Neural cell (in vitro differentiated cells): ENCODE measurements at regions not wholly inside any gene's neighbourhood (a gene's known extent, or its start where the extent isn't known, plus 50 kb on each side); places are given as distances from the start of the nearest gene placed in this dataset.

ENCODE experiments used
- H2AFZ ChIP-seq: fragments of 200-600, 300-800 bp; sonication (generic), shearing (Covaris generic); 2 replicates; pipeline ENCODE4 v1.6.0; 2014; ENCODE audit warnings: low read depth, mild to moderate bottlenecking, antibody characterized with exemption, low read length, moderate library complexity
- H3F3A ChIP-seq: fragments of 200-600 bp; shearing (Covaris generic); 2 replicates; pipeline ENCODE4 v1.6.1; 2016; ENCODE audit warnings: mild to moderate bottlenecking, moderate library complexity, mixed read lengths, antibody characterized with exemption, low read length; ENCODE audit not compliant: insufficient read depth, poor library complexity, severe bottlenecking
- H3K27ac ChIP-seq: fragments of 200-600, 300-800 bp; sonication (generic), shearing (Covaris generic); 2 replicates; pipeline ENCODE4 v1.5.1; 2014; ENCODE audit warnings: mild to moderate bottlenecking, low read length, moderate library complexity
- H3K27me3 ChIP-seq: fragments of 300-800, 200-600 bp; sonication (generic), shearing (Covaris generic); 2 replicates; pipeline ENCODE4 v1.6.0; 2014; ENCODE audit warnings: mild to moderate bottlenecking, low read depth, low read length, moderate library complexity; ENCODE audit not compliant: insufficient read depth
- H3K36me3 ChIP-seq: fragments of 300-800, 200-600 bp; sonication (generic), shearing (Covaris generic); 2 replicates; pipeline ENCODE4 v1.5.1; 2014; ENCODE audit warnings: mild to moderate bottlenecking, antibody characterized with exemption, low read length, moderate library complexity; ENCODE audit not compliant: insufficient read depth
- H3K4me2 ChIP-seq: fragments of 300-800, 200-600 bp; sonication (generic), shearing (Covaris generic); 2 replicates; pipeline ENCODE4 v1.6.0; 2014; ENCODE audit warnings: mild to moderate bottlenecking, low read length
- H3K4me3 ChIP-seq: fragments of 300-800, 200-600 bp; sonication (generic), shearing (Covaris generic); 2 replicates; pipeline ENCODE4 v1.5.1; 2014; ENCODE audit warnings: mild to moderate bottlenecking, low read length, moderate library complexity
- H3K79me2 ChIP-seq: fragments of 200-600 bp; shearing (Covaris generic); replicated peaks from 2 replicates; pipeline ENCODE4 v1.6.0; 2014; ENCODE audit warnings: mild to moderate bottlenecking, low read length, moderate library complexity; ENCODE audit not compliant: insufficient read depth
- H3K9ac ChIP-seq: fragments of 300-800, 200-600 bp; sonication (generic), shearing (Covaris generic); 2 replicates; pipeline ENCODE4 v1.6.1; 2016; ENCODE audit warnings: mild to moderate bottlenecking, low read length, mixed read lengths
- H3K9me2 ChIP-seq: fragments of 200-600 bp; shearing (Covaris generic); 2 replicates; pipeline ENCODE4 v1.6.1; 2016; ENCODE audit warnings: mild to moderate bottlenecking, low read length, mixed read lengths; ENCODE audit not compliant: insufficient read depth
- H3K9me3 ChIP-seq: fragments of 200-600, 300-800 bp; sonication (generic), shearing (Covaris generic); 2 replicates; pipeline ENCODE4 v1.6.1; 2016; ENCODE audit warnings: mild to moderate bottlenecking, mixed run types, low read length, moderate library complexity, mixed read lengths
- H4K20me1 ChIP-seq: fragments of 200-600 bp; shearing (Covaris generic); 2 replicates; pipeline ENCODE4 v1.6.1; 2016; ENCODE audit warnings: mild to moderate bottlenecking, mixed run types; ENCODE audit not compliant: insufficient read depth
- CTCF ChIP-seq: fragments of 450-650 bp; IDR thresholded peaks from 2 replicates; pipeline ENCODE4 v1.5.1; 2014; ENCODE audit warnings: antibody characterized with exemption, mild to moderate bottlenecking, moderate library complexity; ENCODE audit not compliant: poor library complexity, severe bottlenecking

GRCh38 chr21:32055305-32055704 lies 182.5 kb downstream of the HUNK start:
- Histone ChIP-seq H3K9me3 (peaks cover 7% of the 10 kb centered on the region), H3K79me2 (no peaks in the 10 kb centered on the region), H3K27ac (no peak overlapping the region), H2AFZ (no peak overlapping the region), H3K9ac (no peak overlapping the region), H3K27me3 (no peaks in the 10 kb centered on the region), H3K36me3 (no peaks in the 10 kb centered on the region), H4K20me1 (no peaks in the 10 kb centered on the region), H3F3A (no peaks in the 10 kb centered on the region), H3K9me2 (no peaks in the 10 kb centered on the region), H3K4me2 (no peak overlapping the region), H3K4me3 (no peak overlapping the region)
- TF ChIP-seq CTCF: no peak
